ENCODE measurements at regions not wholly inside any gene's neighbourhood (a gene's known extent, or its start where the extent isn't known, plus 50 kb on each side); places are given as distances from the start of the nearest gene placed in this dataset.

DNA sequence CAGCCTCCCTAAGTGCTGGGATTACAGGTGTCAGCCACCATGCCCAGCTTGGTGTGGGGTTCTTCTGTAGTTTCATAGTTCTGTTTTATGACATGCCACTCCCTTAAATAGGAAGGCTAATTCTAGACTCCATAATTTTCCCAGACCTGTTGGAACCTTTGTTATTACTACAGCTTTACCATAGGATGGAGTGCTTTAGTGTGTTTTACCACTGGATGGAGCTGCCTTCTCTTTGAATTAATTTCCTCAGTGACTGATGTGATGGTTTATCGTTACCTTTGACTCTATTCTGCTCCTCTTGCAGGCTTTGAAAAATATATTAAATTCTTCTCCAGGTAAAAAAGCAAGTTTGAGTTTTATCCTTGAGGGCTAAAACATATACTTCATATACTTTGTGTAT, 84.6 kb upstream of the NEK7 start:
- dilution Hi-C loops (cut with MboI; ENCODE audit: extremely low pct_ligation_motif_present, low sequenced_read_pairs) (no loop called here), intact Hi-C loops (cut with micrococcal nuclease) (loop anchor here (1.0 to 5.0 kb wide), 3 partner anchors 287 to 625 kb away; no protein-coding TSS in a partner anchor)
- Histone ChIP-seq H3K9ac (replicated peaks; ENCODE audit: extremely low read depth, insufficient read depth, low read length) (no peak overlapping the region), H3K9me1 (replicated peaks; ENCODE audit: control insufficient read depth, extremely low read depth, insufficient read depth, low read length) (no peaks in the 10 kb centered on the region), H3K36me3 (ENCODE audit: control insufficient read depth in 2 of 2, extremely low read depth in 1 of 2, insufficient read depth in 2 of 2, low read length in 2 of 2) (no peaks in the 10 kb centered on the region), H3K4me1 (ENCODE audit: control insufficient read depth, extremely low read depth, insufficient read depth, low read length) (no peaks in the 10 kb centered on the region), H4K20me1 (replicated peaks; ENCODE audit: control insufficient read depth, extremely low read depth, insufficient read depth, low read length) (no peaks in the 10 kb centered on the region), H3K79me2 (ENCODE audit: control insufficient read depth, insufficient read depth, low read length) (no peaks in the 10 kb centered on the region), H3K27me3 (ENCODE audit: control insufficient read depth in 2 of 2, insufficient read depth in 2 of 2, low read length in 2 of 2) (no peaks in the 10 kb centered on the region), H3K9me3 (replicated peaks; ENCODE audit: control insufficient read depth, insufficient read depth, low read length) (no peaks in the 10 kb centered on the region), H3K4me2 (ENCODE audit: insufficient read depth, low read length) (no peak overlapping the region), H2AFZ (ENCODE audit: low read depth, low read length) (no peak overlapping the region), H3K4me3 (replicated peaks in 1 of 3; ENCODE audit: insufficient read depth in 1 of 3, low read depth in 1 of 3, low read length in 3 of 3) (no peak overlapping the region), H3K27ac (ENCODE audit: insufficient read depth, low read depth, low read length) (no peak overlapping the region)
- ChIA-PET CTCF (interaction anchor here (0.6 to 3.8 kb wide), 22 partner anchors 14 to 712 kb away, joined by 3 to 33 read pairs (median 4); partner anchors contain the start of gene NEK7), POLR2A (no interaction called here)
- BruUV-seq (replicated peaks), result no TSS peak
- DNase-seq (ENCODE audit: low read depth, low spot score) (peak; percentile 37), FAIRE-seq (no peak)
- TF ChIP-seq MYC (IDR thresholded peaks at IDR 0.05; ENCODE audit: low read depth, low read length), result no peak
- TF ChIP-seq, protein P1, sequence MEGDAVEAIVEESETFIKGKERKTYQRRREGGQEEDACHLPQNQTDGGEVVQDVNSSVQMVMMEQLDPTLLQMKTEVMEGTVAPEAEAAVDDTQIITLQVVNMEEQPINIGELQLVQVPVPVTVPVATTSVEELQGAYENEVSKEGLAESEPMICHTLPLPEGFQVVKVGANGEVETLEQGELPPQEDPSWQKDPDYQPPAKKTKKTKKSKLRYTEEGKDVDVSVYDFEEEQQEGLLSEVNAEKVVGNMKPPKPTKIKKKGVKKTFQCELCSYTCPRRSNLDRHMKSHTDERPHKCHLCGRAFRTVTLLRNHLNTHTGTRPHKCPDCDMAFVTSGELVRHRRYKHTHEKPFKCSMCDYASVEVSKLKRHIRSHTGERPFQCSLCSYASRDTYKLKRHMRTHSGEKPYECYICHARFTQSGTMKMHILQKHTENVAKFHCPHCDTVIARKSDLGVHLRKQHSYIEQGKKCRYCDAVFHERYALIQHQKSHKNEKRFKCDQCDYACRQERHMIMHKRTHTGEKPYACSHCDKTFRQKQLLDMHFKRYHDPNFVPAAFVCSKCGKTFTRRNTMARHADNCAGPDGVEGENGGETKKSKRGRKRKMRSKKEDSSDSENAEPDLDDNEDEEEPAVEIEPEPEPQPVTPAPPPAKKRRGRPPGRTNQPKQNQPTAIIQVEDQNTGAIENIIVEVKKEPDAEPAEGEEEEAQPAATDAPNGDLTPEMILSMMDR (IDR thresholded peaks at IDR 0.05; ENCODE audit: extremely low read depth in 1 of 2, insufficient read depth in 1 of 2, low read depth in 1 of 2, low read length in 2 of 2), result peak; percentile 4 to 26

DNA sequence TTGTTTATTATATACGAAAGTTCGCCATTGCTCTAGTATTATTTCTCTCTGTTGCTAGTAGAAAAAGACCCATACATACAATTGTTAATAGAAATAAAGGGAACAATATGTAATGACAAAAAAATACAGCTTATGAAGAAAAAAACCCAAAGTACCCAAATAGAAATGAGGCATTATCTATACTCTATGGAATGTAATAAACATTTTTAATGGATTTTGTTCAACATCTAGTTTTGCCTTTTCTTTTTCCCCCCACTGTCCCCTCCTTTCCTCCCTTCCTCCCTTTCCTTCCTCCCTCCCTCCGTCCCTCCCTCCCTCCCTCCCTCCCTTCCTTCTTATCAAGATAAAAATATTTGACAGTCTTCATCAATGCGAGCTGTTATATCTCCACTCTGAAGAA, 81.5 kb upstream of the NEK7 start:
- POLR2A ChIA-PET, result no interaction called here
- TF ChIP-seq, protein P1 (IDR thresholded peaks at IDR 0.05; ENCODE audit: extremely low read depth in 1 of 2, insufficient read depth in 1 of 2, low read depth in 1 of 2, low read length in 2 of 2), result no peak
- TF ChIP-seq GATA2 (IDR thresholded peaks at IDR 0.05; ENCODE audit: insufficient read depth, insufficient read length, low read depth, low read length), result no peak
- no peak for TF ChIP-seq MAX (IDR thresholded peaks at IDR 0.05; ENCODE audit: insufficient read depth, insufficient read length)
- no peak for TF ChIP-seq MYC (IDR thresholded peaks at IDR 0.05; ENCODE audit: low read depth, low read length)
- no peak for TF ChIP-seq POLR2AphosphoS5 (IDR thresholded peaks at IDR 0.05; ENCODE audit: insufficient read depth, low read depth, low read length)
- TF ChIP-seq JUN (IDR thresholded peaks at IDR 0.05; ENCODE audit: borderline replicate concordance, insufficient read depth, insufficient read length, low read depth), result no peak
- Histone ChIP-seq H3K4me3 (replicated peaks in 1 of 3; ENCODE audit: insufficient read depth in 1 of 3, low read depth in 1 of 3, low read length in 3 of 3) (no peak overlapping the region), H3K4me2 (ENCODE audit: insufficient read depth, low read length) (no peak overlapping the region), H3K27me3 (ENCODE audit: control insufficient read depth in 2 of 2, insufficient read depth in 2 of 2, low read length in 2 of 2) (no peaks in the 10 kb centered on the region), H3K9ac (replicated peaks; ENCODE audit: extremely low read depth, insufficient read depth, low read length) (no peak overlapping the region), H3K36me3 (ENCODE audit: control insufficient read depth in 2 of 2, extremely low read depth in 1 of 2, insufficient read depth in 2 of 2, low read length in 2 of 2) (no peaks in the 10 kb centered on the region), H3K9me1 (replicated peaks; ENCODE audit: control insufficient read depth, extremely low read depth, insufficient read depth, low read length) (no peaks in the 10 kb centered on the region), H4K20me1 (replicated peaks; ENCODE audit: control insufficient read depth, extremely low read depth, insufficient read depth, low read length) (no peaks in the 10 kb centered on the region), H3K4me1 (ENCODE audit: control insufficient read depth, extremely low read depth, insufficient read depth, low read length) (no peaks in the 10 kb centered on the region), H3K79me2 (ENCODE audit: control insufficient read depth, insufficient read depth, low read length) (no peaks in the 10 kb centered on the region), H3K9me3 (replicated peaks; ENCODE audit: control insufficient read depth, insufficient read depth, low read length) (no peaks in the 10 kb centered on the region), H2AFZ (ENCODE audit: low read depth, low read length) (no peak overlapping the region), H3K27ac (ENCODE audit: insufficient read depth, low read depth, low read length) (no peak overlapping the region)
- DNase-seq (ENCODE audit: low read depth, low spot score) (no peak), FAIRE-seq (no peak)
- CTCF ChIA-PET, result interaction anchor here (1.1 to 1.9 kb wide), 3 partner anchors 11 to 79 kb away, joined by 3 to 5 read pairs (median 5); no protein-coding TSS in a partner anchor
- intact Hi-C loops (cut with micrococcal nuclease) (no loop called here), dilution Hi-C loops (cut with MboI; ENCODE audit: extremely low pct_ligation_motif_present, low sequenced_read_pairs) (no loop called here)
- BruUV-seq (replicated peaks), result no TSS peak
